HCT116 (cell line): ENCODE measurements at regions not wholly inside any gene's neighbourhood (a gene's known extent, or its start where the extent isn't known, plus 50 kb on each side); places are given as distances from the start of the nearest gene placed in this dataset.

Experiments used
- ATAC-seq: fragments of 200-7000 bp; cut with Tn5 transposase; 2 replicates; pipeline ENCODE4 v1.9.1; 2020; ENCODE audit warnings: mild to moderate bottlenecking, moderate library complexity
- BruUV-seq: library from RNA; stranded (reverse); fragments of 400-500 nt; replicated peaks from 2 replicates; lab custom pipeline; 2021; lab: Mats Ljungman, UMichigan
- CTCF ChIA-PET: fragments of 300-600 bp; sonication (Branson Sonifier 250); formaldehyde crosslinking; loops from one replicate; lab custom pipeline; 2021; ENCODE audit warnings: antibody characterized with exemption; lab: Charles Lee
- POLR2A ChIA-PET: fragments of 300-600, 350-600 bp; sonication (Branson Sonifier 250); formaldehyde crosslinking; loops from one replicate; lab custom pipeline; 2021; ENCODE audit warnings: antibody characterized with exemption; lab: Charles Lee
- RAD21 ChIA-PET, 2 experiments: fragments of 300-600 bp; sonication (Branson Sonifier 250); formaldehyde crosslinking; loops; one replicate each; lab custom pipeline; 2023; ENCODE audit warnings: low total read pairs in 2 of 2; ENCODE audit not compliant: uncharacterized antibody in 2 of 2, unreplicated experiment in 2 of 2, low non-redundant PET in 1 of 2; lab: Charles Lee
- DNase-seq: peaks from one replicate; pipeline ENCODE4 v3.0.0-alpha.2; 2010; ENCODE audit warnings: low read depth, low spot score
- H2AFZ ChIP-seq: fragments of 200-600 bp; shearing (Covaris generic), sonication (generic); 2 replicates; pipeline ENCODE4 v1.6.1; 2017; ENCODE audit warnings: low read depth, mixed run types, mixed read lengths, antibody characterized with exemption, low read length; ENCODE audit not compliant: poor library complexity, severe bottlenecking
- H3K27ac ChIP-seq: 2 replicates; pipeline ENCODE4 v1.5.1; 2012; ENCODE audit warnings: low read depth, low read length
- H3K27me3 ChIP-seq: fragments of 200-600 bp; sonication (generic); 2 replicates; pipeline ENCODE4 v1.6.1; 2016; ENCODE audit warnings: mixed run types, low read length, mixed read lengths; ENCODE audit not compliant: insufficient read depth
- H3K36me3 ChIP-seq, 2 experiments: fragments of 200-500 bp in 1 of 2; fragments of 200-600 bp in 1 of 2; sonication (Bioruptor generic) in 1 of 2; sonication (generic) in 1 of 2; 2 replicates each; pipeline versions ENCODE4 v1.5.1 to v1.6.1; 2014 to 2016; ENCODE audit warnings: low read length in 2 of 2, inconsistent platforms in 1 of 2, mixed read lengths in 1 of 2, mixed run types in 1 of 2; ENCODE audit not compliant: insufficient read depth in 2 of 2, control insufficient read depth in 1 of 2
- H3K4me1 ChIP-seq, 2 experiments: fragments of 200-600 bp in 1 of 2; sonication (generic) in 1 of 2; 2 replicates each; pipeline versions ENCODE4 v1.5.1 to v1.6.1; 2012 to 2017; ENCODE audit warnings: low read length in 2 of 2, inconsistent platforms in 1 of 2, mild to moderate bottlenecking in 1 of 2, mixed read lengths in 1 of 2, mixed run types in 1 of 2, moderate library complexity in 1 of 2; ENCODE audit not compliant: insufficient read depth in 2 of 2, control insufficient read depth in 1 of 2
- H3K4me2 ChIP-seq: fragments of 200-600 bp; sonication (generic); 2 replicates; pipeline ENCODE4 v1.6.1; 2017; ENCODE audit warnings: mixed run types, low read length, mixed read lengths
- H3K4me3 ChIP-seq, 2 experiments: fragments of 200-600 bp in 1 of 2; sonication (generic) in 1 of 2; replicated peaks in 1 of 2; 2 replicates each; pipeline ENCODE4 v1.5.1; 2011 to 2016; ENCODE audit warnings: low read length in 2 of 2, control low read depth in 1 of 2, low read depth in 1 of 2, mild to moderate bottlenecking in 1 of 2, mixed read lengths in 1 of 2, mixed run types in 1 of 2
- H3K79me2 ChIP-seq: fragments of 200-600 bp; sonication (generic); 2 replicates; pipeline ENCODE4 v1.6.1; 2017; ENCODE audit warnings: mild to moderate bottlenecking, mixed run types, low read length, moderate library complexity, mixed read lengths; ENCODE audit not compliant: insufficient read depth
- H3K9ac ChIP-seq: fragments of 200-600 bp; sonication (generic); 2 replicates; pipeline ENCODE4 v1.6.1; 2016; ENCODE audit warnings: low read length, mixed read lengths
- H3K9me2 ChIP-seq: fragments of 200-600 bp; sonication (generic), shearing (Covaris generic); 2 replicates; pipeline ENCODE4 v1.6.1; 2017; ENCODE audit warnings: mixed run types, mild to moderate bottlenecking, moderate library complexity; ENCODE audit not compliant: insufficient read depth
- H3K9me3 ChIP-seq, 2 experiments: fragments of 200-500 bp in 1 of 2; fragments of 200-600 bp in 1 of 2; sonication (Bioruptor generic) in 1 of 2; sonication (generic) in 1 of 2; 2 replicates each; pipeline ENCODE4 v1.6.1; 2014 to 2017; ENCODE audit warnings: low read length in 2 of 2, mixed read lengths in 2 of 2, inconsistent platforms in 1 of 2, low read depth in 1 of 2, mild to moderate bottlenecking in 1 of 2, mixed run types in 1 of 2, moderate library complexity in 1 of 2; ENCODE audit not compliant: control insufficient read depth in 1 of 2, insufficient read depth in 1 of 2
- H4K20me1 ChIP-seq: fragments of 200-600 bp; sonication (generic), shearing (Covaris generic); 2 replicates; pipeline ENCODE4 v1.6.1; 2017; ENCODE audit warnings: mixed run types, mild to moderate bottlenecking, moderate library complexity; ENCODE audit not compliant: insufficient read depth
- CEBPB ChIP-seq: IDR thresholded peaks from 2 replicates; pipeline ENCODE4 v1.6.1; 2012; ENCODE audit warnings: low read depth
- EGR1 ChIP-seq: IDR thresholded peaks from 2 replicates; pipeline ENCODE4 v1.6.1; 2012; ENCODE audit warnings: low read depth
- EZH2 ChIP-seq: fragments of 200-600 bp; sonication (generic); IDR thresholded peaks from 2 replicates; pipeline ENCODE4 v1.6.1; 2017; ENCODE audit warnings: antibody characterized with exemption, mixed run types
- FOSL1 ChIP-seq: IDR thresholded peaks from 2 replicates; pipeline ENCODE4 v1.6.1; 2012; ENCODE audit warnings: low read depth
- POLR2A ChIP-seq: IDR thresholded peaks from 2 replicates; pipeline ENCODE4 v1.7.0; 2011; ENCODE audit warnings: borderline replicate concordance; ENCODE audit not compliant: insufficient read depth, insufficient read length; ENCODE audit errors: extremely low read depth
- RAD21 ChIP-seq: IDR thresholded peaks from 2 replicates; pipeline ENCODE4 v1.6.1; 2012; ENCODE audit warnings: low read depth, mild to moderate bottlenecking
- REST ChIP-seq: IDR thresholded peaks from 2 replicates; pipeline ENCODE4 v1.6.1; 2012; ENCODE audit warnings: low read depth
- SIN3A ChIP-seq: IDR thresholded peaks from 2 replicates; pipeline ENCODE4 v1.6.1; 2012; ENCODE audit warnings: low read depth
- SP1 ChIP-seq: IDR thresholded peaks from 2 replicates; pipeline ENCODE4 v1.6.1; 2012; ENCODE audit warnings: low read depth
- SRF ChIP-seq: IDR thresholded peaks from 2 replicates; pipeline ENCODE4 v1.6.1; 2012; ENCODE audit warnings: low read depth
- TCF7L2 ChIP-seq: IDR thresholded peaks from 2 replicates; pipeline ENCODE4 v1.7.0; 2011; ENCODE audit warnings: borderline replicate concordance, inconsistent platforms; ENCODE audit not compliant: insufficient read depth, insufficient read length; ENCODE audit errors: extremely low read depth
- ZBTB33 ChIP-seq: IDR thresholded peaks from 2 replicates; pipeline ENCODE4 v1.6.1; 2011; ENCODE audit warnings: mild to moderate bottlenecking, low read length, moderate library complexity; ENCODE audit not compliant: insufficient replicate concordance; ENCODE audit errors: extremely low read depth
- ZFX ChIP-seq: fragments of 450-650 bp; IDR thresholded peaks from 2 replicates; pipeline ENCODE4 v1.6.1; 2017
- ZNF274 ChIP-seq: fragments of 200-500 bp; sonication (Bioruptor generic); IDR thresholded peaks from 2 replicates; pipeline ENCODE4 v1.6.1; 2014; ENCODE audit warnings: mild to moderate bottlenecking, low read depth, low read length, inconsistent platforms
- intact Hi-C: fragments of 100-400 bp; cut with micrococcal nuclease; formaldehyde crosslinking; loops from 2 replicates; pipeline ENCODE4 v1.10.0; 2022
- TF ChIP-seq, protein P1 (sequence below), 3 experiments: fragments of 200-600 bp in 1 of 3; sonication (generic) in 1 of 3; IDR thresholded peaks in 2 of 3; conservative IDR thresholded peaks in 1 of 3; 2 replicates each; pipeline ENCODE4 v1.5.1; 2012 to 2017; ENCODE audit warnings: low read depth in 2 of 3, low read length in 2 of 3, antibody characterized with exemption in 1 of 3, borderline replicate concordance in 1 of 3, control low read depth in 1 of 3, mild to moderate bottlenecking in 1 of 3, mixed read lengths in 1 of 3, mixed run types in 1 of 3, moderate library complexity in 1 of 3; ENCODE audit not compliant: insufficient read depth in 1 of 3
- TF ChIP-seq, protein P2 (sequence below): IDR thresholded peaks from 2 replicates; pipeline ENCODE4 v1.6.1; 2012
- TF ChIP-seq, protein P3 (sequence below): IDR thresholded peaks from 2 replicates; pipeline ENCODE4 v1.6.1; 2012

GRCh38 chr13:70585109-70585508, 476.9 kb upstream of the KLHL1 start:
- no peak for DNase-seq
- RAD21 ChIA-PET = no interaction called here
- H3K9me3 ChIP-seq = no peaks in the 10 kb centered on the region; a peak in 1 of 4 replicates
- TF ChIP-seq SP1 (no peak), SIN3A (no peak), TCF7L2 (no peak), CEBPB (no peak), EGR1 (no peak), EZH2 (no peak), SRF (no peak), ZNF274 (no peak), REST (no peak), ZBTB33 (no peak), FOSL1 (no peak), POLR2A (no peak), RAD21 (no peak), ZFX (no peak)
- TF ChIP-seq, protein P1, sequence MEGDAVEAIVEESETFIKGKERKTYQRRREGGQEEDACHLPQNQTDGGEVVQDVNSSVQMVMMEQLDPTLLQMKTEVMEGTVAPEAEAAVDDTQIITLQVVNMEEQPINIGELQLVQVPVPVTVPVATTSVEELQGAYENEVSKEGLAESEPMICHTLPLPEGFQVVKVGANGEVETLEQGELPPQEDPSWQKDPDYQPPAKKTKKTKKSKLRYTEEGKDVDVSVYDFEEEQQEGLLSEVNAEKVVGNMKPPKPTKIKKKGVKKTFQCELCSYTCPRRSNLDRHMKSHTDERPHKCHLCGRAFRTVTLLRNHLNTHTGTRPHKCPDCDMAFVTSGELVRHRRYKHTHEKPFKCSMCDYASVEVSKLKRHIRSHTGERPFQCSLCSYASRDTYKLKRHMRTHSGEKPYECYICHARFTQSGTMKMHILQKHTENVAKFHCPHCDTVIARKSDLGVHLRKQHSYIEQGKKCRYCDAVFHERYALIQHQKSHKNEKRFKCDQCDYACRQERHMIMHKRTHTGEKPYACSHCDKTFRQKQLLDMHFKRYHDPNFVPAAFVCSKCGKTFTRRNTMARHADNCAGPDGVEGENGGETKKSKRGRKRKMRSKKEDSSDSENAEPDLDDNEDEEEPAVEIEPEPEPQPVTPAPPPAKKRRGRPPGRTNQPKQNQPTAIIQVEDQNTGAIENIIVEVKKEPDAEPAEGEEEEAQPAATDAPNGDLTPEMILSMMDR (IDR thresholded peaks at IDR 0.05 in 2 of 3, conservative IDR thresholded peaks at IDR 0.05 in 1 of 3; ENCODE audit: borderline replicate concordance in 1 of 3, insufficient read depth in 1 of 3, low read depth in 2 of 3, low read length in 2 of 3) = no peak
- TF ChIP-seq, protein P2, sequence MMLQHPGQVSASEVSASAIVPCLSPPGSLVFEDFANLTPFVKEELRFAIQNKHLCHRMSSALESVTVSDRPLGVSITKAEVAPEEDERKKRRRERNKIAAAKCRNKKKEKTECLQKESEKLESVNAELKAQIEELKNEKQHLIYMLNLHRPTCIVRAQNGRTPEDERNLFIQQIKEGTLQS = no peak
- TF ChIP-seq, protein P3, sequence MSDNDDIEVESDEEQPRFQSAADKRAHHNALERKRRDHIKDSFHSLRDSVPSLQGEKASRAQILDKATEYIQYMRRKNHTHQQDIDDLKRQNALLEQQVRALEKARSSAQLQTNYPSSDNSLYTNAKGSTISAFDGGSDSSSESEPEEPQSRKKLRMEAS = no peak
- H3K79me2 ChIP-seq = no peaks in the 10 kb centered on the region
- H3K4me3 ChIP-seq = no peak overlapping the region
- no peak overlapping the region for H3K4me2 ChIP-seq
- BruUV-seq = no TSS peak
- H3K9me2 ChIP-seq = no peaks in the 10 kb centered on the region
- H3K27me3 ChIP-seq = no peaks in the 10 kb centered on the region
- CTCF ChIA-PET = no interaction called here
- H2AFZ ChIP-seq = no peak overlapping the region
- H3K4me1 ChIP-seq = no peaks in the 10 kb centered on the region
- no peak for ATAC-seq
- no peak overlapping the region for H3K27ac ChIP-seq
- H3K9ac ChIP-seq = no peak overlapping the region
- H3K36me3 ChIP-seq = no peaks in the 10 kb centered on the region
- intact Hi-C loops = no loop called here
- POLR2A ChIA-PET = no interaction called here
- H4K20me1 ChIP-seq = no peaks in the 10 kb centered on the region; the same call in 1 of the 2 replicates
